HG03520 (cell line): ENCODE measurements at regions not wholly inside any gene's neighbourhood (a gene's known extent, or its start where the extent isn't known, plus 50 kb on each side); places are given as distances from the start of the nearest gene placed in this dataset.

Experiments used
- ATAC-seq: cut with Tn5 transposase; IDR thresholded peaks from one replicate; pipeline ENCODE4 v1.9.1; 2021; ENCODE audit warnings: mild to moderate bottlenecking, moderate library complexity; ENCODE audit not compliant: unreplicated experiment

GRCh38 chr10:116792817-116793216 is 50.5 kb upstream of the HSPA12A start:
- ATAC-seq: no peak

DNA sequence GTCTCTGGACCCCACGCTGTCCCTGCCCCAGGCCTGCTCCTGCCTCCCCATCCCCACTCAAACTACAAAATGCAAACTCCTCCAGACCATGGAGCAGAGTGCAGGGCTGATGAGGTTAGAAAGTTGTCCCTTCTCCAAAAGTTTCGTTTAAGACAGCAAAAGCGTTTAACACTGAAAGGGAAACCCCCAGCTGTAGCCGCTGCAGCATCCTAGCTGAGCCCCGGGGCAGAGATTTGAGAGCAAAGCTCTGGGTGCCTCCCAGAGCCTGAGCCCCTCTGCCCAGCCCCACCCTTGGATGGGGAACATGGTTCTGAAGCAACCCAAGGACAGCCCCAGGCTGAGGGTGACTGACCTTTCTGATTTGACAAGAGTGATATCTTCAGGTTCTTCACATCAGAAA is 52.8 kb upstream of the ENO4 start:
- no peak for ATAC-seq

- ATAC-seq: peak; percentile 94
Observed at GRCh38 chr10:116796910-116797513, 52.3 kb upstream of the ENO4 start.

DNA sequence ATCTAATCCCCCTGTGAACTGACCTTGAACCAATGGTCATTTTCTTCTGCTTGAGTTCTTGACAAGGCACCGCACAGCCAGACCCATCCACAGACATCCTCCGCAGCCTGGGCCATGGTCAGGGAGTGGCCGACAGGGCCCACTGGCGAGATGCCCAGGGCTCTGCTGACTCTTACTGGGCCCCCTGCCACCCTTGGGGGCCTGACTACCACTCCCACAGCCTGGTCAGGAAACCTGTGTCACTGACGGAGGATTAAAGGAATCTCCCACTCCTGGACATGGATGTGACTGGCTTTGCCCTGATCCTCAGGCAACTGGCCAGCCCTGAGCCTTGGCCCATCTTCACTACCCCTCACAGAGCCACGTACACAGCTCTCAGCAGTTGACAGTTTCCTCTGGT is 50.4 kb upstream of the ENO4 start:
- no peak for ATAC-seq
